ENCODE measurements at regions not wholly inside any gene's neighbourhood (a gene's known extent, or its start where the extent isn't known, plus 50 kb on each side); places are given as distances from the start of the nearest gene placed in this dataset.

GRCh38 chr2:43078301-43078700, 148.1 kb downstream of the ZFP36L2 start:
- Histone ChIP-seq H3K27ac (ENCODE audit: low read depth, low read length) (no peak overlapping the region), H3K27me3 (ENCODE audit: insufficient read depth, low read length) (no peaks in the 10 kb centered on the region), H3K4me1 (ENCODE audit: control insufficient read depth in 1 of 2, insufficient read depth in 2 of 2, low read length in 2 of 2) (peaks cover 0 to 18% of the 10 kb centered on the region in 2 experiments; a peak in 1 of 4 replicates), H3K9ac (ENCODE audit: low read length) (no peak overlapping the region), H3K4me2 (ENCODE audit: low read length) (no peak overlapping the region), H3K79me2 (ENCODE audit: insufficient read depth, low read length) (no peaks in the 10 kb centered on the region), H3K9me2 (ENCODE audit: insufficient read depth) (no peaks in the 10 kb centered on the region), H3K9me3 (ENCODE audit: control insufficient read depth in 1 of 2, insufficient read depth in 1 of 2, low read depth in 1 of 2, low read length in 2 of 2) (no peaks in the 10 kb centered on the region), H4K20me1 (ENCODE audit: insufficient read depth) (no peaks in the 10 kb centered on the region), H3K36me3 (ENCODE audit: control insufficient read depth in 1 of 2, insufficient read depth in 2 of 2, low read length in 2 of 2) (no peaks in the 10 kb centered on the region), H3K4me3 (replicated peaks in 1 of 2; ENCODE audit: low read depth in 1 of 2, low read length in 2 of 2) (no peak overlapping the region), H2AFZ (ENCODE audit: low read depth, low read length, poor library complexity, severe bottlenecking) (no peak overlapping the region)
- no TSS peak for BruUV-seq (replicated peaks)
- no peak for ATAC-seq
- RAD21 ChIA-PET (ENCODE audit: low non-redundant PET in 1 of 2, low total read pairs in 2 of 2, uncharacterized antibody in 2 of 2, unreplicated experiment in 2 of 2): no interaction called here
- no peak for DNase-seq (ENCODE audit: low read depth, low spot score)
- POLR2A ChIA-PET: no interaction called here
- CTCF ChIA-PET: interaction anchor here (1.2 kb wide), 1 partner anchor 24 kb away, joined by 3 read pairs; no protein-coding TSS in a partner anchor
- TF ChIP-seq SIN3A (IDR thresholded peaks at IDR 0.05; ENCODE audit: low read depth) (no peak), EZH2 (IDR thresholded peaks at IDR 0.05) (no peak), CBX3 (IDR thresholded peaks at IDR 0.05; ENCODE audit: low read depth) (no peak), SP1 (IDR thresholded peaks at IDR 0.05; ENCODE audit: low read depth) (no peak), POLR2A (IDR thresholded peaks at IDR 0.05; ENCODE audit: borderline replicate concordance, extremely low read depth, insufficient read depth, insufficient read length) (no peak), EGR1 (IDR thresholded peaks at IDR 0.05; ENCODE audit: low read depth) (no peak), RAD21 (IDR thresholded peaks at IDR 0.05; ENCODE audit: low read depth) (no peak), TCF7L2 (IDR thresholded peaks at IDR 0.05; ENCODE audit: borderline replicate concordance, extremely low read depth, insufficient read depth, insufficient read length) (no peak), CEBPB (IDR thresholded peaks at IDR 0.05; ENCODE audit: low read depth) (no peak), ZFX (IDR thresholded peaks at IDR 0.05) (no peak), POLR2AphosphoS5 (IDR thresholded peaks at IDR 0.05; ENCODE audit: low read depth, low read length) (no peak), FOSL1 (IDR thresholded peaks at IDR 0.05; ENCODE audit: low read depth) (no peak), REST (IDR thresholded peaks at IDR 0.05; ENCODE audit: low read depth) (no peak), ELF1 (IDR thresholded peaks at IDR 0.05; ENCODE audit: borderline replicate concordance, low read depth) (no peak), JUND (IDR thresholded peaks at IDR 0.05) (no peak), SRF (IDR thresholded peaks at IDR 0.05; ENCODE audit: low read depth) (no peak)
- TF ChIP-seq, protein P1, sequence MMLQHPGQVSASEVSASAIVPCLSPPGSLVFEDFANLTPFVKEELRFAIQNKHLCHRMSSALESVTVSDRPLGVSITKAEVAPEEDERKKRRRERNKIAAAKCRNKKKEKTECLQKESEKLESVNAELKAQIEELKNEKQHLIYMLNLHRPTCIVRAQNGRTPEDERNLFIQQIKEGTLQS (IDR thresholded peaks at IDR 0.05): no peak
- TF ChIP-seq, protein P2, sequence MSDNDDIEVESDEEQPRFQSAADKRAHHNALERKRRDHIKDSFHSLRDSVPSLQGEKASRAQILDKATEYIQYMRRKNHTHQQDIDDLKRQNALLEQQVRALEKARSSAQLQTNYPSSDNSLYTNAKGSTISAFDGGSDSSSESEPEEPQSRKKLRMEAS (IDR thresholded peaks at IDR 0.05): no peak
- TF ChIP-seq, protein P3, sequence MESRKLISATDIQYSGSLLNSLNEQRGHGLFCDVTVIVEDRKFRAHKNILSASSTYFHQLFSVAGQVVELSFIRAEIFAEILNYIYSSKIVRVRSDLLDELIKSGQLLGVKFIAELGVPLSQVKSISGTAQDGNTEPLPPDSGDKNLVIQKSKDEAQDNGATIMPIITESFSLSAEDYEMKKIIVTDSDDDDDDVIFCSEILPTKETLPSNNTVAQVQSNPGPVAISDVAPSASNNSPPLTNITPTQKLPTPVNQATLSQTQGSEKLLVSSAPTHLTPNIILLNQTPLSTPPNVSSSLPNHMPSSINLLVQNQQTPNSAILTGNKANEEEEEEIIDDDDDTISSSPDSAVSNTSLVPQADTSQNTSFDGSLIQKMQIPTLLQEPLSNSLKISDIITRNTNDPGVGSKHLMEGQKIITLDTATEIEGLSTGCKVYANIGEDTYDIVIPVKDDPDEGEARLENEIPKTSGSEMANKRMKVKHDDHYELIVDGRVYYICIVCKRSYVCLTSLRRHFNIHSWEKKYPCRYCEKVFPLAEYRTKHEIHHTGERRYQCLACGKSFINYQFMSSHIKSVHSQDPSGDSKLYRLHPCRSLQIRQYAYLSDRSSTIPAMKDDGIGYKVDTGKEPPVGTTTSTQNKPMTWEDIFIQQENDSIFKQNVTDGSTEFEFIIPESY (IDR thresholded peaks at IDR 0.05; ENCODE audit: extremely low read depth, insufficient replicate concordance, low read length): no peak
- TF ChIP-seq, protein P4, sequence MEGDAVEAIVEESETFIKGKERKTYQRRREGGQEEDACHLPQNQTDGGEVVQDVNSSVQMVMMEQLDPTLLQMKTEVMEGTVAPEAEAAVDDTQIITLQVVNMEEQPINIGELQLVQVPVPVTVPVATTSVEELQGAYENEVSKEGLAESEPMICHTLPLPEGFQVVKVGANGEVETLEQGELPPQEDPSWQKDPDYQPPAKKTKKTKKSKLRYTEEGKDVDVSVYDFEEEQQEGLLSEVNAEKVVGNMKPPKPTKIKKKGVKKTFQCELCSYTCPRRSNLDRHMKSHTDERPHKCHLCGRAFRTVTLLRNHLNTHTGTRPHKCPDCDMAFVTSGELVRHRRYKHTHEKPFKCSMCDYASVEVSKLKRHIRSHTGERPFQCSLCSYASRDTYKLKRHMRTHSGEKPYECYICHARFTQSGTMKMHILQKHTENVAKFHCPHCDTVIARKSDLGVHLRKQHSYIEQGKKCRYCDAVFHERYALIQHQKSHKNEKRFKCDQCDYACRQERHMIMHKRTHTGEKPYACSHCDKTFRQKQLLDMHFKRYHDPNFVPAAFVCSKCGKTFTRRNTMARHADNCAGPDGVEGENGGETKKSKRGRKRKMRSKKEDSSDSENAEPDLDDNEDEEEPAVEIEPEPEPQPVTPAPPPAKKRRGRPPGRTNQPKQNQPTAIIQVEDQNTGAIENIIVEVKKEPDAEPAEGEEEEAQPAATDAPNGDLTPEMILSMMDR (IDR thresholded peaks at IDR 0.05 in 2 of 3, conservative IDR thresholded peaks at IDR 0.05 in 1 of 3; ENCODE audit: borderline replicate concordance in 1 of 3, insufficient read depth in 1 of 3, low read depth in 2 of 3, low read length in 2 of 3): no peak
- intact Hi-C loops (cut with micrococcal nuclease): no loop called here
